ENCODE measurements at regions not wholly inside any gene's neighbourhood (a gene's known extent, or its start where the extent isn't known, plus 50 kb on each side); places are given as distances from the start of the nearest gene placed in this dataset.

DNA sequence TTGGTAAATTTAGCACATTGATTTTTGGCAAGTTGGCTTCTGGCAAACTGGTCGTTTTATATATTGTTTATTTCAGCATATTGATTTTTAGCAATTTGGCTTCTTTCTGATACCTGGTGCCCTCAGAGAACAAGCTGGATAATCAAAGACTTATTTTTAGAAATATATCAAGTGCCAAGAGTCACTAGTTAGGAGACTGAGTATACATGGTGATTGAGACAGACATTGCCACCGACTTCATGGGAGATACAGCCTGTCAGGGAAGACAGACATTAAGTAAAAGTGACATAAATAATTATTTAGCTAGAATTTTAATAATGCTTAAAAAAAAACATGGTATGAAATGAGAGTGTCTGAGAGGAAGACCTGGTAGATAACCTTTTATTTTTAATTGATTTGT, 242.3 kb upstream of the MTNR1B start:
- whole genome bisulfite sequencing (ENCODE audit: extremely low coverage, insufficient read length, low lambda C conversion rate): no CpG with 5 or more reads among the region's 2 CpGs
- no peaks in the 10 kb centered on the region for H3K79me2 ChIP-seq (ENCODE audit: insufficient read depth, low read length)
- no peak for DNase-seq
- H3K23me2 ChIP-seq (ENCODE audit: insufficient read length, low read depth, low read length, poor library complexity, severe bottlenecking): no peaks in the 10 kb centered on the region
- H3K23ac ChIP-seq (ENCODE audit: insufficient read length, low read depth, low read length): no peak overlapping the region
- no peak overlapping the region for H3K27ac ChIP-seq (ENCODE audit: insufficient read length, low read depth, low read length)
- H2BK15ac ChIP-seq (ENCODE audit: low read depth, low read length): no peak overlapping the region
- no peak overlapping the region for H3K9ac ChIP-seq (ENCODE audit: extremely low read depth, insufficient read length, low read length)
- H3K79me1 ChIP-seq (ENCODE audit: insufficient read depth, low read depth, low read length, poor library complexity, severe bottlenecking): no peaks in the 10 kb centered on the region
- no peak overlapping the region for H4K5ac ChIP-seq (ENCODE audit: insufficient read length, low read depth, low read length)
- H4K8ac ChIP-seq (replicated peaks; ENCODE audit: insufficient read length, low read depth, low read length): no peak overlapping the region
- no peaks in the 10 kb centered on the region for H3K4me1 ChIP-seq (ENCODE audit: insufficient read depth, low read length)
- no peak overlapping the region for H3K14ac ChIP-seq (ENCODE audit: insufficient read depth, low read length)
- H2AK5ac ChIP-seq (ENCODE audit: insufficient read length, low read length): no peak overlapping the region
- no peak overlapping the region for H3K4ac ChIP-seq (ENCODE audit: low read depth, low read length)
- no peak overlapping the region for H2BK5ac ChIP-seq (ENCODE audit: insufficient read length, low read length)
- H3K27me3 Mint-ChIP-seq (ENCODE audit: low read depth): no peaks in the 10 kb centered on the region
- no peak overlapping the region for H2AFZ ChIP-seq (ENCODE audit: low read length)
- no peak overlapping the region for H2BK20ac ChIP-seq (ENCODE audit: low read depth, low read length, poor library complexity, severe bottlenecking)
- H2BK12ac ChIP-seq (ENCODE audit: insufficient read length, low read depth, low read length): no peak overlapping the region
- H3K27ac Mint-ChIP-seq: no peak overlapping the region
- peaks cover 5 to 8% of the 10 kb centered on the region in 2 experiments; a peak in 2 of 5 replicates for H3K9me3 Mint-ChIP-seq
- H3K4me3 Mint-ChIP-seq: no peak overlapping the region
- no peaks in the 10 kb centered on the region for H3K27me3 ChIP-seq (ENCODE audit: insufficient read depth, low read length)
- H3K4me1 Mint-ChIP-seq: peaks cover 2 to 12% of the 10 kb centered on the region in 2 experiments; a peak in 3 of 4 replicates
- no peak overlapping the region for H3K18ac ChIP-seq (ENCODE audit: insufficient read length, low read depth, low read length)
- H2BK120ac ChIP-seq (ENCODE audit: low read depth, low read length, poor library complexity, severe bottlenecking): no peak overlapping the region
- TF ChIP-seq, protein P1, sequence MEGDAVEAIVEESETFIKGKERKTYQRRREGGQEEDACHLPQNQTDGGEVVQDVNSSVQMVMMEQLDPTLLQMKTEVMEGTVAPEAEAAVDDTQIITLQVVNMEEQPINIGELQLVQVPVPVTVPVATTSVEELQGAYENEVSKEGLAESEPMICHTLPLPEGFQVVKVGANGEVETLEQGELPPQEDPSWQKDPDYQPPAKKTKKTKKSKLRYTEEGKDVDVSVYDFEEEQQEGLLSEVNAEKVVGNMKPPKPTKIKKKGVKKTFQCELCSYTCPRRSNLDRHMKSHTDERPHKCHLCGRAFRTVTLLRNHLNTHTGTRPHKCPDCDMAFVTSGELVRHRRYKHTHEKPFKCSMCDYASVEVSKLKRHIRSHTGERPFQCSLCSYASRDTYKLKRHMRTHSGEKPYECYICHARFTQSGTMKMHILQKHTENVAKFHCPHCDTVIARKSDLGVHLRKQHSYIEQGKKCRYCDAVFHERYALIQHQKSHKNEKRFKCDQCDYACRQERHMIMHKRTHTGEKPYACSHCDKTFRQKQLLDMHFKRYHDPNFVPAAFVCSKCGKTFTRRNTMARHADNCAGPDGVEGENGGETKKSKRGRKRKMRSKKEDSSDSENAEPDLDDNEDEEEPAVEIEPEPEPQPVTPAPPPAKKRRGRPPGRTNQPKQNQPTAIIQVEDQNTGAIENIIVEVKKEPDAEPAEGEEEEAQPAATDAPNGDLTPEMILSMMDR (conservative IDR thresholded peaks at IDR 0.05): no peak
- H3K56ac ChIP-seq (ENCODE audit: insufficient read length, low read depth, low read length): no peak overlapping the region
- no peaks in the 10 kb centered on the region for H3K9me3 ChIP-seq (ENCODE audit: control insufficient read depth, low read depth, low read length)
- peaks cover 0 to 15% (median 8%) of the 10 kb centered on the region in 3 experiments; a peak in 4 of 7 replicates for H3K36me3 Mint-ChIP-seq (ENCODE audit: insufficient read depth in 1 of 3, low read depth in 3 of 3)
- no peak overlapping the region for H4K91ac ChIP-seq (ENCODE audit: insufficient read length, low read depth, low read length)
- no peaks in the 10 kb centered on the region for H4K20me1 ChIP-seq (ENCODE audit: control insufficient read depth, insufficient read depth, insufficient read length)
- H3T11ph ChIP-seq (ENCODE audit: low read length): no peak overlapping the region
- no peak overlapping the region for H3K4me2 ChIP-seq (ENCODE audit: insufficient read depth, insufficient read length, low read length)
